Neural cell (in vitro differentiated cells): ENCODE measurements at regions not wholly inside any gene's neighbourhood (a gene's known extent, or its start where the extent isn't known, plus 50 kb on each side); places are given as distances from the start of the nearest gene placed in this dataset.

Source experiments
- H2AFZ ChIP-seq: fragments of 200-600, 300-800 bp; sonication (generic), shearing (Covaris generic); 2 replicates; pipeline ENCODE4 v1.6.0; 2014; ENCODE audit warnings: low read depth, mild to moderate bottlenecking, antibody characterized with exemption, low read length, moderate library complexity
- H3F3A ChIP-seq: fragments of 200-600 bp; shearing (Covaris generic); 2 replicates; pipeline ENCODE4 v1.6.1; 2016; ENCODE audit warnings: mild to moderate bottlenecking, moderate library complexity, mixed read lengths, antibody characterized with exemption, low read length; ENCODE audit not compliant: insufficient read depth, poor library complexity, severe bottlenecking
- H3K27ac ChIP-seq: fragments of 200-600, 300-800 bp; sonication (generic), shearing (Covaris generic); 2 replicates; pipeline ENCODE4 v1.5.1; 2014; ENCODE audit warnings: mild to moderate bottlenecking, low read length, moderate library complexity
- H3K27me3 ChIP-seq: fragments of 300-800, 200-600 bp; sonication (generic), shearing (Covaris generic); 2 replicates; pipeline ENCODE4 v1.6.0; 2014; ENCODE audit warnings: mild to moderate bottlenecking, low read depth, low read length, moderate library complexity; ENCODE audit not compliant: insufficient read depth
- H3K36me3 ChIP-seq: fragments of 300-800, 200-600 bp; sonication (generic), shearing (Covaris generic); 2 replicates; pipeline ENCODE4 v1.5.1; 2014; ENCODE audit warnings: mild to moderate bottlenecking, antibody characterized with exemption, low read length, moderate library complexity; ENCODE audit not compliant: insufficient read depth
- H3K4me2 ChIP-seq: fragments of 300-800, 200-600 bp; sonication (generic), shearing (Covaris generic); 2 replicates; pipeline ENCODE4 v1.6.0; 2014; ENCODE audit warnings: mild to moderate bottlenecking, low read length
- H3K4me3 ChIP-seq: fragments of 300-800, 200-600 bp; sonication (generic), shearing (Covaris generic); 2 replicates; pipeline ENCODE4 v1.5.1; 2014; ENCODE audit warnings: mild to moderate bottlenecking, low read length, moderate library complexity
- H3K79me2 ChIP-seq: fragments of 200-600 bp; shearing (Covaris generic); replicated peaks from 2 replicates; pipeline ENCODE4 v1.6.0; 2014; ENCODE audit warnings: mild to moderate bottlenecking, low read length, moderate library complexity; ENCODE audit not compliant: insufficient read depth
- H3K9ac ChIP-seq: fragments of 300-800, 200-600 bp; sonication (generic), shearing (Covaris generic); 2 replicates; pipeline ENCODE4 v1.6.1; 2016; ENCODE audit warnings: mild to moderate bottlenecking, low read length, mixed read lengths
- H3K9me2 ChIP-seq: fragments of 200-600 bp; shearing (Covaris generic); 2 replicates; pipeline ENCODE4 v1.6.1; 2016; ENCODE audit warnings: mild to moderate bottlenecking, low read length, mixed read lengths; ENCODE audit not compliant: insufficient read depth
- H3K9me3 ChIP-seq: fragments of 200-600, 300-800 bp; sonication (generic), shearing (Covaris generic); 2 replicates; pipeline ENCODE4 v1.6.1; 2016; ENCODE audit warnings: mild to moderate bottlenecking, mixed run types, low read length, moderate library complexity, mixed read lengths
- H4K20me1 ChIP-seq: fragments of 200-600 bp; shearing (Covaris generic); 2 replicates; pipeline ENCODE4 v1.6.1; 2016; ENCODE audit warnings: mild to moderate bottlenecking, mixed run types; ENCODE audit not compliant: insufficient read depth
- CTCF ChIP-seq: fragments of 450-650 bp; IDR thresholded peaks from 2 replicates; pipeline ENCODE4 v1.5.1; 2014; ENCODE audit warnings: antibody characterized with exemption, mild to moderate bottlenecking, moderate library complexity; ENCODE audit not compliant: poor library complexity, severe bottlenecking
- EP300 ChIP-seq: fragments of 450-650 bp; conservative IDR thresholded peaks from 2 replicates; pipeline ENCODE4 v1.6.1; 2014; ENCODE audit warnings: antibody characterized with exemption, mild to moderate bottlenecking, moderate library complexity; ENCODE audit not compliant: poor library complexity, severe bottlenecking
- EZH2 ChIP-seq: fragments of 200-600, 300-800 bp; shearing (Covaris generic), sonication (generic); IDR thresholded peaks from 2 replicates; pipeline ENCODE4 v1.6.1; 2014; ENCODE audit warnings: antibody characterized with exemption, low read length, borderline replicate concordance, mild to moderate bottlenecking; ENCODE audit not compliant: insufficient read depth, poor library complexity, severe bottlenecking
- MXI1 ChIP-seq: fragments of 450-650 bp; conservative IDR thresholded peaks from 2 replicates; pipeline ENCODE4 v1.6.1; 2014; ENCODE audit warnings: antibody characterized with exemption, mild to moderate bottlenecking; ENCODE audit not compliant: poor library complexity, severe bottlenecking
- POLR2AphosphoS5 ChIP-seq: IDR thresholded peaks from 2 replicates; pipeline ENCODE4 v1.6.1; 2012
- RAD21 ChIP-seq: fragments of 450-650 bp; conservative IDR thresholded peaks from 2 replicates; pipeline ENCODE4 v1.6.1; 2014; ENCODE audit warnings: antibody characterized with exemption, mild to moderate bottlenecking, moderate library complexity
- SMC3 ChIP-seq: fragments of 450-650 bp; conservative IDR thresholded peaks from 2 replicates; pipeline ENCODE4 v1.6.1; 2014; ENCODE audit warnings: antibody characterized with exemption, mild to moderate bottlenecking, moderate library complexity; ENCODE audit not compliant: poor library complexity
- TAF1 ChIP-seq: IDR thresholded peaks from 2 replicates; pipeline ENCODE4 v1.6.1; 2012; ENCODE audit warnings: low read depth
- TF ChIP-seq, protein P1 (sequence below): IDR thresholded peaks from 2 replicates; pipeline ENCODE4 v1.6.1; 2012; ENCODE audit warnings: borderline replicate concordance

- no peaks in the 10 kb centered on the region for H3K36me3 ChIP-seq
- no peaks in the 10 kb centered on the region for H3K9me2 ChIP-seq
- H3K27ac ChIP-seq: no peak overlapping the region
- H3K27me3 ChIP-seq: no peaks in the 10 kb centered on the region
- TF ChIP-seq EZH2: no peak
- TF ChIP-seq, protein P1, sequence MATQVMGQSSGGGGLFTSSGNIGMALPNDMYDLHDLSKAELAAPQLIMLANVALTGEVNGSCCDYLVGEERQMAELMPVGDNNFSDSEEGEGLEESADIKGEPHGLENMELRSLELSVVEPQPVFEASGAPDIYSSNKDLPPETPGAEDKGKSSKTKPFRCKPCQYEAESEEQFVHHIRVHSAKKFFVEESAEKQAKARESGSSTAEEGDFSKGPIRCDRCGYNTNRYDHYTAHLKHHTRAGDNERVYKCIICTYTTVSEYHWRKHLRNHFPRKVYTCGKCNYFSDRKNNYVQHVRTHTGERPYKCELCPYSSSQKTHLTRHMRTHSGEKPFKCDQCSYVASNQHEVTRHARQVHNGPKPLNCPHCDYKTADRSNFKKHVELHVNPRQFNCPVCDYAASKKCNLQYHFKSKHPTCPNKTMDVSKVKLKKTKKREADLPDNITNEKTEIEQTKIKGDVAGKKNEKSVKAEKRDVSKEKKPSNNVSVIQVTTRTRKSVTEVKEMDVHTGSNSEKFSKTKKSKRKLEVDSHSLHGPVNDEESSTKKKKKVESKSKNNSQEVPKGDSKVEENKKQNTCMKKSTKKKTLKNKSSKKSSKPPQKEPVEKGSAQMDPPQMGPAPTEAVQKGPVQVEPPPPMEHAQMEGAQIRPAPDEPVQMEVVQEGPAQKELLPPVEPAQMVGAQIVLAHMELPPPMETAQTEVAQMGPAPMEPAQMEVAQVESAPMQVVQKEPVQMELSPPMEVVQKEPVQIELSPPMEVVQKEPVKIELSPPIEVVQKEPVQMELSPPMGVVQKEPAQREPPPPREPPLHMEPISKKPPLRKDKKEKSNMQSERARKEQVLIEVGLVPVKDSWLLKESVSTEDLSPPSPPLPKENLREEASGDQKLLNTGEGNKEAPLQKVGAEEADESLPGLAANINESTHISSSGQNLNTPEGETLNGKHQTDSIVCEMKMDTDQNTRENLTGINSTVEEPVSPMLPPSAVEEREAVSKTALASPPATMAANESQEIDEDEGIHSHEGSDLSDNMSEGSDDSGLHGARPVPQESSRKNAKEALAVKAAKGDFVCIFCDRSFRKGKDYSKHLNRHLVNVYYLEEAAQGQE: no peak
- no peak overlapping the region for H3K9ac ChIP-seq
- H3K4me3 ChIP-seq: no peak overlapping the region
- no peaks in the 10 kb centered on the region for H3K9me3 ChIP-seq
- H3K4me2 ChIP-seq: no peak overlapping the region
- H4K20me1 ChIP-seq: no peaks in the 10 kb centered on the region
- no peaks in the 10 kb centered on the region for H3K79me2 ChIP-seq
- no peaks in the 10 kb centered on the region for H3F3A ChIP-seq
- no peak overlapping the region for H2AFZ ChIP-seq
Observed at GRCh38 chr7:36777062-36777461, 52.8 kb upstream of the AOAH start.

DNA sequence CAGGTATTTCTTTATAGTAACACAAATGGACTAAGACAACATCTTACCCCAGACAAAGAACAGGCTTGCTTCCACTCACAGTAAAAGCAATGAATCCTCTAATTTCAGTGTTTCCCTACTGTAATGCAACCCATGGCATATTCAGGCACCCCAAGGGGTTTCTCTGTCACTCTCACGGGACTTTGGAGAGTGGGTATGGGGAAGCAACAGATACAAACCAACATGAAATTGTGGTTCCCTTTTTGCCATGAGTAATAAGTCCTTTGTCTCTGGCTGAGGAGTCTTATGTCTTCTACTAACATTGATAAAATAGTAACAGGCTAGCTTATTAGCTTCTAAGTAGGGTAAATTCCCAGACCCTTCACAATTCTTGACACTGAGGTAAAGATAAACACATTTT, 51.4 kb upstream of the AOAH start:
- Histone ChIP-seq H3K79me2 (no peaks in the 10 kb centered on the region), H3K4me2 (no peak overlapping the region), H3K4me3 (no peak overlapping the region), H3K9me3 (no peaks in the 10 kb centered on the region), H3K27ac (no peak overlapping the region), H3K9ac (no peak overlapping the region), H3F3A (no peaks in the 10 kb centered on the region), H3K27me3 (no peaks in the 10 kb centered on the region), H3K36me3 (no peaks in the 10 kb centered on the region), H4K20me1 (no peaks in the 10 kb centered on the region), H3K9me2 (no peaks in the 10 kb centered on the region), H2AFZ (no peak overlapping the region)
- TF ChIP-seq EP300: no peak
- TF ChIP-seq RAD21: no peak
- TF ChIP-seq, protein P1: no peak
- TF ChIP-seq SMC3: no peak
- TF ChIP-seq POLR2AphosphoS5: no peak
- no peak for TF ChIP-seq MXI1
- no peak for TF ChIP-seq CTCF
- no peak for TF ChIP-seq TAF1
- no peak for TF ChIP-seq EZH2
